ENCODE measurements at regions not wholly inside any gene's neighbourhood (a gene's known extent, or its start where the extent isn't known, plus 50 kb on each side); places are given as distances from the start of the nearest gene placed in this dataset.

GRCh38 chr9:90038763-90039162 is 434.0 kb downstream of the GADD45G start:
- no peak for DNase-seq

GRCh38 chr9:90044263-90044662 is 439.5 kb downstream of the GADD45G start:
- no peak for DNase-seq

DNA sequence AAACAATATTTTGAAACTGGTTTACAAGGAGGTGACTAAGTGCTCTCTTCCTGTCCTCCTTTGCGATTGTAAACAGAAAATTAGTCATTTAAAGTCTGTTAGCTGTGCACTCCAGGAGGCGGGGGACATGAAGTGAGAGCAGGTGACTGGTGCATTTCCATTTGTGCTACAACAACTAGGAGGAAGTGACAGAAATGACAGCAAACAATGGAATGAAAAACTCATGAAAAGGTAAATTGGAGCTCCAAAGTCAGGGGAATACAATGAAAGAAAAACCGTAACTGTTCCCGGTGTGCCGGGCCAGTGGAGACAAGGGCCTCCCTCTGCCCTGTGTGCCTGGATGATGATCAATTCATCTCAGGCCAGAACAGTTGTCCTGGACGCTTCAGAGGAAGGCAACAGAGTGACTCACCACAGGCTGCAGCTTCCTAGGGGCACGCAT is 439.9 kb downstream of the GADD45G start:
- DNase-seq, result no peak

GRCh38 chr9:90046317-90046861 is 441.6 kb downstream of the GADD45G start:
- DNase-seq, result no peak

DNA sequence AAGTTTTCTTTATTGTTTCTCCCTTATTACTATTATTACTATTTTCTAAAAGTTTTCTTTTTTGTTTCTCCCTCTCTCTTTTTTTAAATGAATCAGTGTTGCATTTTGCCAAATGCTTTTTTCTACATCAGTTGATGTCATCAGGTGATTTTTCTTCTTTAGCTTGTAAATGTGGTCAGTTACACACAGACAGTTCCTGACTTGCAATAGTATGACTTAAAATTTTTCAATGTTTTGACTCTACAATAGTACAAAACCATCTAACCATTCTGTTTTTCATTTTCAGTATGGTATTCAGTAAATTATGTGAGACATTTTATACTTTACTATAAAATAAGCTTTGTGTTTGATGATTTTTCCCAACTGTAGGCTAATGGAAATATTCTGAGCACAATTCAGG is 443.0 kb downstream of the GADD45G start:
- no peak for DNase-seq

GRCh38 chr9:90052366-90052765 is 447.6 kb downstream of the GADD45G start:
- no peak for DNase-seq

DNA sequence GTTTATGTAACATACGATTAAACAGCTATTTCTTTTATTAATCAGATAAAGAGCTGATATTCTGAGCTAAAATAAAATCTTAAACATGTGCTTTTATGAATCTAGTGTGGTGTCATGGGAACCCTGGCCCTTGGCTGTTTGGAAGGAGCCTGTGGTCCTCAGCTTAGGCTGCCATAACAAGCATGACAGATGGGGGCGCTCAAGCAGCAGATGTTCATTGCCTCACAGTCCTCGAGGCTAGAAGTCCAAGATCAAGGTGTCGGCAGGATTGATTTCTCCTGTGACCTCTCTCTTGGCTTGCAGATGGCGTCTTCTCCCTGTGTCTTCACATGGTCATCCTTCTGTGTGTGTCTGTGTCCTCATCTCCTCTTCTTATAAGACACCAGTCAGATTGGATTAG is 448.2 kb downstream of the GADD45G start:
- DNase-seq, result no peak

- DNase-seq, result no peak
These were observed 450.0 kb downstream of the GADD45G start for GRCh38 chr9:90054810-90055209.

DNA sequence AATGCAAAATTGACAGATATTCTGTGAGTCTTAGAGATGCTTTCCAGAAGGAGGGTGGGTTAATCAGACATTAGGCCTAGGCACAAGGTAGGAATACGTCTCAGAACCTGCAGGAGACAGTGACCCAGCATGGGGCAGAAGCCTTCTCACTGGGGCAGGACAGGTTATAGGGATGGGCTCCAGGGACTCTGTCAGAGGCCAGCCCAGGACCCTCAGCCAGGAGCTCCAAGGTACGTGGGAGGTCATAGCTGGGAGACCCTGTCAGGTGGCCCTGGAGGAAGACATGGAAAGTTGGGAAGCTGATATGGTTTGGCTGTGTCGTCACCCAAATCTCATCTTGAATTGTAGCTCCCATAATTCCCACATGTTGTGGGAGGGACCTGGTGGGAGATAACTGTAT is 450.4 kb downstream of the GADD45G start:
- DNase-seq, result no peak

DNA sequence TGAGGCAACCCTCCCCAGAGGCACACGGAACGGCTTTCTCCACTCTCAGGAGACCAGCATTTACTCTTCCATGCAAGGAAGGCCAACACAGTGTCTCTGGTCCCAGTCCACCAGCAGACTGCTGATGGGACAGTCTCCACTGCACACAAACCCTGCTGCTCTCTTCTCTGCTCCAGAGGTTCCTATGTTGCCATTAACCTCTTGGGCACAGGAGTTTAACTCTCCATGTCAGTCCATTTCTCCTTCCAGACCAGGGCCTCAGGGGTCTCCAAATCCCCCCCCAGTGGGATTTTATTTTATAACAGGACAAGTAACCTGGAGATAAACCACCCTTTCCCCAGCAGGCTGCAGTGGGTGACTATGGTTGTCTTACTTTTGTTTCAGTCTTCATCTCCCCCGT is 452.5 kb downstream of the GADD45G start:
- no peak for DNase-seq

- no peak for DNase-seq
These were observed 453.5 kb downstream of the GADD45G start for GRCh38 chr9:90058182-90058763.

GRCh38 chr9:90059436-90059835 is 454.6 kb downstream of the GADD45G start:
- DNase-seq, result no peak

GRCh38 chr9:90060256-90060655 is 455.4 kb downstream of the GADD45G start:
- no peak for DNase-seq

- no peak for DNase-seq
These were observed 456.4 kb downstream of the GADD45G start for GRCh38 chr9:90061187-90061586.

DNA sequence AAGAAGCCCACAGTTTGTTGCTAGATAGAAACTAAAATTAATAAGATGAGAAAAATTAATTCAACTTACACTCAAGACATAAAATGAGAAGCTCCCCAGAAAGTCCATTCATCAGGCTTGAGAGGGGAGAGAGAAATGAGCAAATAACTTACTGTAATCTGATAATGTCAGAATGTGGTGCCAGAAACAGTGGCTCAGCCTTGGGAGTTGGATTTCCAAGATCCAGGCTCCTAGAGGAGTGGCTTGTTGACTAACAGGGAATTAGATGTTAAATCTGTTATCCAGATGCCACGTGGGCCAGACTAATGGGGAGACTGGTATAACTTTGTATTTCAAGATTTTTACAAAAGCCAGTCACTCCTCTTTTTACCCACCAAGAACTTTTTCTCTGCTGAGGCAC is 458.2 kb downstream of the GADD45G start:
- DNase-seq, result no peak

- no peak for DNase-seq
These were observed 459.4 kb downstream of the GADD45G start for GRCh38 chr9:90064248-90064647.

- DNase-seq, result no peak
These were observed 460.2 kb downstream of the GADD45G start for GRCh38 chr9:90064971-90065370.

GRCh38 chr9:90065851-90066250 is 461.0 kb downstream of the GADD45G start:
- no peak for DNase-seq

DNA sequence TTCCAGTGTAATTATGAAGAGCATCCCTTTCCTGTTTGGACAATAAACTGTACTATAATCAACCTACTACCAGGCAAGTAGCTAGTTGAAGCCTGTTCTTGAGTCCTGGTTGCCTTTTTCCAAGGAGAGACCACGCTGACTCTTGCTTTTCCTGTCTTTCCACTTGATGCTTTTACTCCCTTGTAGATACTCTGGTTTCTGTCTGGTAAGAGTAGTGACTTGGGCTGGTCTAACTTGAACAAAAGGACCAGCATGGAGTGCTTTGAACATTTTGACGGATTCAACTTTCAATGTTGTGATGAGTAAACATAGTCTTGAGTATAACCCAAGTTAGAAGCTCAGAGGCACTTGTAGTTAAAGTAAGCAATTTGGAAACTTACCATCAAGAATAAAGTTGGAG is 464.3 kb downstream of the GADD45G start:
- no peak for DNase-seq

DNA sequence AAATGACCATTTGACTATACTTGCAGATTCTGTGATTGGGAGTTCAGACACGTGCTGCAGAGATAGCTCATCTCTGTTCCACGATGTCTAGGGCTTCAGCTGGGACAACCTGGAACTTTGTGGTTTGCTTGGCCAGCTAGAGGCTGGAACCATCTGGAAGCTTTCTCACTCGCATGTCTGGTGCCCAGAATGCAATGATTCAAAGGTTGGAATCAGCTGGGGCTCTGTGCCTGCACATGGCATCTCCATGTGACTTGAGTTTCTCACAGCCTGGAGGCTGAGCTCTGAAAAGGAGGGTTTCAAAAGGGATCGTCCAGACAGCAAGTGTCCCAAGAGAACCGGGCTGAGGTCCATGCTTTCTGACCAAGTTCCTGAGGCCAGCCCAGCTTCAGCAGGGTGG is 465.2 kb downstream of the GADD45G start:
- DNase-seq, result no peak

DNA sequence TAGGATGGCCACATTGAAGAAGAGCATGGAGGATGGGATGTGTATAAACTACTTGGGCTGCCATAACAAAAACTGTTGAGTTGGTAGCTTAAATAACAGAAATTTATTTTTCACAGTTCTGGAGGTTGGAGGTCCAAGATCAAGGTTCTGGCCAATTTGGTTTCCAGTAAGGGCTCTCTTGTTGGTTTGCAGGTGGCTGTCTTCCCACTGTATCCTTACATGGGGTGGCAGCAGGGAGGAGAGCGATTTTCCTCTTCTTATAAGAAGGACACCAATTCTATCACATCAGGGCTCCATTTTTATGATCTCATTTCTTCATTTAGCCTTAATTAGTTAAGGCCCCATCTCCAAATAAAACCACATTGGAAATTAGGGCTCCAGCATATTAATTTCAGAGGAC is 465.7 kb downstream of the GADD45G start:
- no peak for DNase-seq

GRCh38 chr9:90070931-90071660 is 466.3 kb downstream of the GADD45G start:
- DNase-seq, result no peak

DNA sequence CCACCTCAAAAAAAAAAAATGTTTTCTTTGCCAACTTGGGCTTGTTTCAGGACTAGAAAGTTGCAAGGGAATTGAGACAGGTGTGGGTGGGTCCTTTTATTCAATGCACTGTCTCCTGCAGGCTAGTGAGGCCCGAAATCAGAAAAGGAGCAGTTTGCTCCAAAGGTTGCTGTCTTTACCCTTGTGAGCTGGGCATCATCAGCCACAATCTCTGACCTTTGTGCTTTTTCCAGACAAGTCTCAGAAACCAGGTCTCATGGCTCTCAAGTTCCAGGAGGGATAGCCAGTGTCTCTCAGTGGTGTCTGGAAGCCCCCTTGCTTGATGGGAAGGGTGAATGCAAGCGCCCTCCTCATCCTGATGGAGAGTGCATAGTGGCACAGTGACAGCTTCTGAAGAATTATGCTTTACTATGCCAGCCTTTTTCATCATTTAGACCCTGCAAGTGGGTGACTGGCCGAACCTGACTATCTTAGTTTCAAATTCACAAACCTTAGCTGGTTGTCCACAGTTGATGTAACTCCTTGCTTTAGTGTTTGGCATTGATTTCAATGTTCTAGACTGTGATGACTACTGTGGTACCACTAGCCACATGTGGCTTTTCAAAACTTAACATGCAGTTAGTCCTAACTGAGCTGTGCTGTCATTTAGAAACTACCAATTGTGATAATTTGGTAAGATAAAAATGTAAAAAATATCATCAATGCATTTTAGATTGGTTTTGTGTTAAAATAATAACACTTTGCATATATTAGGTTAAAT is 468.6 kb downstream of the GADD45G start:
- DNase-seq, result no peak

All from CD4-positive, alpha-beta T cell treated with Interferon gamma for 1 hour (primary cell).